Right lobe of liver (tissue), 4 donors: ENCODE measurements at regions not wholly inside any gene's neighbourhood (a gene's known extent, or its start where the extent isn't known, plus 50 kb on each side); places are given as distances from the start of the nearest gene placed in this dataset.

ENCODE experiments used
- CTCF ChIP-seq, 4 donors: fragments of 200-600 bp in 3 of 4; fragments of 450-650 bp in 1 of 4; IDR thresholded peaks; one replicate each; pipeline versions ENCODE4 v1.5.1 to v1.8.0; 2016 to 2022; ENCODE audit warnings: antibody characterized with exemption in 4 of 4, mild to moderate bottlenecking in 2 of 4
- POLR2A ChIP-seq: fragments of 450-650 bp; IDR thresholded peaks from one replicate; pipeline ENCODE4 v1.6.1; 2017; ENCODE audit warnings: antibody characterized with exemption, mild to moderate bottlenecking
- donor health status: DM: no; HTN: no; CAD: no.
- donor health status: DM: no; HTN: no; CAD: no.
- donor health status: DM: no; HTN: yes; CAD: no.

- TF ChIP-seq CTCF (IDR thresholded peaks at IDR 0.05), result peak; percentile 48 to 65 (median 52)
- no peak for TF ChIP-seq POLR2A
Observed at GRCh38 chrX:138191998-138192397, 519.5 kb downstream of the FGF13 start.
